ENCODE measurements at regions not wholly inside any gene's neighbourhood (a gene's known extent, or its start where the extent isn't known, plus 50 kb on each side); places are given as distances from the start of the nearest gene placed in this dataset.

- Histone ChIP-seq H3K27ac (ENCODE audit: low read depth in 1 of 2, low read length in 2 of 2) (no peak overlapping the region), H3K9me3 (ENCODE audit: control insufficient read depth in 4 of 4, low read length in 3 of 4) (peaks cover 2 to 10% (median 3%) of the 10 kb centered on the region in 4 donors), H3K4me3 (ENCODE audit: low read depth in 1 of 3, low read length in 3 of 3) (no peak overlapping the region)
Measured at GRCh38 chr1:204740354-204740753, 54.8 kb upstream of the LRRN2 start.

More at GRCh38 chr1:204740354-204740753, 54.8 kb upstream of the LRRN2 start:
- Histone ChIP-seq H3K36me3 (ENCODE audit: control insufficient read depth in 4 of 4, insufficient read depth in 3 of 4, low read depth in 1 of 4, low read length in 3 of 4) (no peaks in the 10 kb centered on the region), H3K9ac (ENCODE audit: low read depth in 1 of 2, low read length in 2 of 2) (no peak overlapping the region), H3K27me3 (ENCODE audit: control insufficient read depth in 4 of 4, insufficient read depth in 4 of 4, low read length in 3 of 4) (peaks cover 0 to 7% (median 2%) of the 10 kb centered on the region in 4 donors), H3K4me1 (ENCODE audit: control insufficient read depth in 4 of 4, insufficient read depth in 4 of 4, low read length in 3 of 4) (no peaks in the 10 kb centered on the region)
- no peak for DNase-seq (ENCODE audit: low spot score)
- TF ChIP-seq RXRA (IDR thresholded peaks at IDR 0.05) (no peak), FOXA2 (IDR thresholded peaks at IDR 0.05) (no peak), CTCF (IDR thresholded peaks at IDR 0.05; ENCODE audit: low read depth, low read length, missing input control) (no peak), ZBTB33 (IDR thresholded peaks at IDR 0.05) (no peak), MAX (IDR thresholded peaks at IDR 0.05) (no peak), REST (IDR thresholded peaks at IDR 0.05) (no peak), NR2F2 (IDR thresholded peaks at IDR 0.05) (no peak), HNF4A (conservative IDR thresholded peaks at IDR 0.05) (no peak), RAD21 (IDR thresholded peaks at IDR 0.05) (no peak), FOXA1 (IDR thresholded peaks at IDR 0.05) (no peak), ATF3 (IDR thresholded peaks at IDR 0.05) (no peak), YY1 (IDR thresholded peaks at IDR 0.05) (no peak), TAF1 (conservative IDR thresholded peaks at IDR 0.05) (no peak), HNF4G (IDR thresholded peaks at IDR 0.05) (no peak), JUND (IDR thresholded peaks at IDR 0.05) (no peak), GABPA (IDR thresholded peaks at IDR 0.05 in 1 of 2, conservative IDR thresholded peaks at IDR 0.05 in 1 of 2) (no peak), EGR1 (IDR thresholded peaks at IDR 0.05; ENCODE audit: low read depth in 2 of 2) (no peak), SP1 (IDR thresholded peaks at IDR 0.05) (no peak)

Measured in liver (tissue), 7 donors.